Tibial nerve (tissue), 4 donors: ENCODE measurements at regions not wholly inside any gene's neighbourhood (a gene's known extent, or its start where the extent isn't known, plus 50 kb on each side); places are given as distances from the start of the nearest gene placed in this dataset.
"Not testable (repeated sequence)": the region's sequence is repeated elsewhere in the genome, so short reads cannot be mapped to it uniquely, and the experiment has no call there.

ENCODE experiments used
- DNase-seq, 2 donors: peaks; one replicate each; pipeline ENCODE4 v3.0.0-alpha.2; 2019; ENCODE audit warnings: low spot score in 2 of 2
- H3K27ac ChIP-seq, 4 donors: fragments of 200-600 bp; sonication (generic) in 3 of 4; one replicate each; pipeline ENCODE4 v1.5.1; 2017 to 2019; ENCODE audit warnings: mild to moderate bottlenecking in 1 of 4
- H3K27me3 ChIP-seq, 2 donors: fragments of 200-600 bp; sonication (generic) in 1 of 2; one replicate each; pipeline versions ENCODE4 v1.5.1 to v1.6.0; 2017 to 2019
- H3K36me3 ChIP-seq, 3 donors: fragments of 200-600 bp; sonication (generic); one replicate each; pipeline ENCODE4 v1.5.1; 2018 to 2019
- H3K4me1 ChIP-seq, 4 donors: fragments of 200-600 bp; sonication (generic) in 3 of 4; one replicate each; pipeline ENCODE4 v1.5.1; 2017 to 2019
- H3K4me3 ChIP-seq, 4 donors: fragments of 200-600 bp; sonication (generic) in 3 of 4; one replicate each; pipeline ENCODE4 v1.5.1; 2017 to 2019; ENCODE audit warnings: mild to moderate bottlenecking in 1 of 4, moderate library complexity in 1 of 4
- H3K9me3 ChIP-seq, 4 donors: fragments of 200-600 bp; sonication (generic) in 3 of 4; one replicate each; pipeline ENCODE4 v1.5.1; 2017 to 2019
- CTCF ChIP-seq, 5 experiments: fragments of 200-600 bp in 3 of 5; fragments of 450-650 bp in 2 of 5; sonication (generic) in 3 of 5; IDR thresholded peaks; one replicate each; pipeline ENCODE4 v1.5.1; 2016 to 2019; ENCODE audit warnings: antibody characterized with exemption in 5 of 5, mild to moderate bottlenecking in 3 of 5, moderate library complexity in 2 of 5
- EP300 ChIP-seq, 2 donors: sonication (generic); formaldehyde crosslinking; IDR thresholded peaks; one replicate each; pipeline ENCODE4 v1.6.1; 2017; ENCODE audit warnings: antibody characterized with exemption in 2 of 2, mild to moderate bottlenecking in 1 of 2
- POLR2A ChIP-seq, 2 donors: fragments of 450-650 bp; IDR thresholded peaks; one replicate each; pipeline ENCODE4 v1.6.1; 2017; ENCODE audit warnings: antibody characterized with exemption in 2 of 2, mild to moderate bottlenecking in 2 of 2, moderate library complexity in 2 of 2
- WGBS, 2 donors: methylation state at CpG; one replicate each; pipeline ENCODE4 v1.1.5; 2018; 5-methylcytosine and 5-hydroxymethylcytosine counted together

GRCh38 chr17:26773189-26774188 lies 520.4 kb upstream of the WSB1 start:
- no peaks in the 10 kb centered on the region for H3K27me3 ChIP-seq
- no peak overlapping the region for H3K27ac ChIP-seq
- no peak overlapping the region for H3K4me3 ChIP-seq
- 63 to 70% methylated on average over 115 to 118 of the region's 118 CpGs for WGBS, 2 donors
- peaks cover 0 to 31% (median 4%) of the 10 kb centered on the region in 4 donors for H3K9me3 ChIP-seq
- no peak for TF ChIP-seq CTCF (IDR thresholded peaks at IDR 0.05)
- TF ChIP-seq EP300 (IDR thresholded peaks at IDR 0.05) = no peak
- TF ChIP-seq POLR2A (IDR thresholded peaks at IDR 0.05) = no peak
- no peaks in the 10 kb centered on the region for H3K4me1 ChIP-seq
- no peak for DNase-seq
- peaks cover 0 to 6% (median 0%) of the 10 kb centered on the region in 3 donors for H3K36me3 ChIP-seq

GRCh38 chr17:26774291-26775218 lies 519.4 kb upstream of the WSB1 start:
- no peak overlapping the region for H3K4me3 ChIP-seq
- H3K27me3 ChIP-seq = no peaks in the 10 kb centered on the region
- H3K36me3 ChIP-seq = peaks cover 0 to 6% (median 0%) of the 10 kb centered on the region in 3 donors
- no peak for DNase-seq
- 55 to 64% methylated on average over 121 to 123 of the region's 123 CpGs for WGBS, 2 donors
- H3K9me3 ChIP-seq = peaks cover 0 to 31% (median 4%) of the 10 kb centered on the region in 4 donors
- no peaks in the 10 kb centered on the region for H3K4me1 ChIP-seq
- no peak overlapping the region for H3K27ac ChIP-seq
- TF ChIP-seq POLR2A (IDR thresholded peaks at IDR 0.05) (no peak), EP300 (IDR thresholded peaks at IDR 0.05) (no peak), CTCF (IDR thresholded peaks at IDR 0.05) (no peak)

GRCh38 chr17:26775219-26775822 lies 518.6 kb upstream of the WSB1 start:
- Histone ChIP-seq H3K9me3 (peaks cover 0 to 35% (median 4%) of the 10 kb centered on the region in 4 donors), H3K4me3 (no peak overlapping the region), H3K27me3 (no peaks in the 10 kb centered on the region), H3K4me1 (no peaks in the 10 kb centered on the region), H3K27ac (no peak overlapping the region), H3K36me3 (peaks cover 0 to 6% (median 0%) of the 10 kb centered on the region in 3 donors)
- DNase-seq = no peak
- TF ChIP-seq POLR2A (IDR thresholded peaks at IDR 0.05) = no peak
- 62 to 66% methylated on average over 83 of the region's 83 CpGs for WGBS, 2 donors

GRCh38 chr17:26780187-26780814 lies 513.6 kb upstream of the WSB1 start:
- H3K9me3 ChIP-seq = peaks cover 0 to 44% (median 0%) of the 10 kb centered on the region in 4 donors
- H3K4me1 ChIP-seq, H3K4me3 ChIP-seq, H3K27me3 ChIP-seq, H3K27ac ChIP-seq, H3K36me3 ChIP-seq, DNase-seq: not testable (repeated sequence)
- WGBS, 2 donors = 74% methylated on average over 4 of the region's 4 CpGs

GRCh38 chr17:26782153-26782552 lies 511.8 kb upstream of the WSB1 start:
- H3K27me3 ChIP-seq = no peaks in the 10 kb centered on the region
- no peaks in the 10 kb centered on the region for H3K4me1 ChIP-seq
- DNase-seq = no peak
- WGBS, 2 donors = 67 to 75% methylated on average over 6 of the region's 6 CpGs
- H3K4me3 ChIP-seq = no peak overlapping the region
- H3K27ac ChIP-seq = no peak overlapping the region
- TF ChIP-seq EP300 (IDR thresholded peaks at IDR 0.05) = no peak
- TF ChIP-seq POLR2A (IDR thresholded peaks at IDR 0.05) = no peak
- TF ChIP-seq CTCF (IDR thresholded peaks at IDR 0.05) = no peak
- H3K9me3 ChIP-seq = peaks cover 0 to 57% (median 0%) of the 10 kb centered on the region in 4 donors
- no peaks in the 10 kb centered on the region for H3K36me3 ChIP-seq
